ENCODE measurements at regions not wholly inside any gene's neighbourhood (a gene's known extent, or its start where the extent isn't known, plus 50 kb on each side); places are given as distances from the start of the nearest gene placed in this dataset.

DNA sequence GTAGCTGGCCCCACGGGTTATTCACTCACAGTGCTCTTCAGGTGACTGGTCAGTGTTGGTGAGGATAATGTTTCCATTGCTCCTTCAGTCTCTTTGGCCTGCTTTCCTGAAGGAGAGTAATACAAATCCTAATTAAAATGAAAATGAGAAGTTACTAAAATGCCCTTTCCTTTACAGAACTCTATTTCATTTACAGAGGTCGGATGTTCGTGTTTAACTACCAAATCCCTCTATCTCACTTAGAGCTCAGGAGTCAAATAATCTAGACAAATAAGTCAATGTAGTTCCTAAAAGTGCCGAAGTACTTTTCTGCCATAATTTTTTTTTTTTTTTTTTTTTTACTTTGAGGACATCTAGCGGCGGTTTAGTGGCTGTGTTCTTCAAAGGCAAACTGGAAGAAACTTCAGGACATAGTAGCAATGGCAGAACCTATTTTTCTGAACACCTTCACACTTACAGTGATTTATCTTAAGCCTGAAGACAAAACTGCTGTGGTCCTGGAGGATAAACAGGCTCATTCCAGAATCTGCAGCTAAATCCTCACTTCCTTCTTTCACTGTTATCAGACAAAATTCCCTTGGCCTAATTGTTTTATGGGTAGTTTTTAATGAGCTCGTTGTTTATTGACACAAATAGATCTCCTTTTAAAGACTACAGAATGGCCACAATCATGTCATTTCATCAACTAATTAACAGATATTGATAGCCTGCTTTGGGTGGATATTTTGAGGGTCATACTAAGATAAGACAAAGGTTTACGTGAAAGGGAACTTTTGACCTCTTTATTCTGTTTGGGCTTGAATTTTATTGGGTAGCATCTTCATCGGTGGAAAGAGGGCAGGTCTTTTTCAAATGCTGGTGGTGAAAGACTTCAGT is 207.6 kb upstream of the DMRTA1 start:
- TF ChIP-seq RAD21 (conservative IDR thresholded peaks at IDR 0.05 in 1 of 2, IDR thresholded peaks at IDR 0.05 in 1 of 2), result peak; percentile 44 to 69
- TF ChIP-seq, protein P1, sequence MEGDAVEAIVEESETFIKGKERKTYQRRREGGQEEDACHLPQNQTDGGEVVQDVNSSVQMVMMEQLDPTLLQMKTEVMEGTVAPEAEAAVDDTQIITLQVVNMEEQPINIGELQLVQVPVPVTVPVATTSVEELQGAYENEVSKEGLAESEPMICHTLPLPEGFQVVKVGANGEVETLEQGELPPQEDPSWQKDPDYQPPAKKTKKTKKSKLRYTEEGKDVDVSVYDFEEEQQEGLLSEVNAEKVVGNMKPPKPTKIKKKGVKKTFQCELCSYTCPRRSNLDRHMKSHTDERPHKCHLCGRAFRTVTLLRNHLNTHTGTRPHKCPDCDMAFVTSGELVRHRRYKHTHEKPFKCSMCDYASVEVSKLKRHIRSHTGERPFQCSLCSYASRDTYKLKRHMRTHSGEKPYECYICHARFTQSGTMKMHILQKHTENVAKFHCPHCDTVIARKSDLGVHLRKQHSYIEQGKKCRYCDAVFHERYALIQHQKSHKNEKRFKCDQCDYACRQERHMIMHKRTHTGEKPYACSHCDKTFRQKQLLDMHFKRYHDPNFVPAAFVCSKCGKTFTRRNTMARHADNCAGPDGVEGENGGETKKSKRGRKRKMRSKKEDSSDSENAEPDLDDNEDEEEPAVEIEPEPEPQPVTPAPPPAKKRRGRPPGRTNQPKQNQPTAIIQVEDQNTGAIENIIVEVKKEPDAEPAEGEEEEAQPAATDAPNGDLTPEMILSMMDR (IDR thresholded peaks at IDR 0.05), result peak; percentile 73
- TF ChIP-seq RARB (CRISPR knock-in tag; IDR thresholded peaks at IDR 0.05), result no peak
- TF ChIP-seq SMC3 (IDR thresholded peaks at IDR 0.05), result peak; percentile 69
- peak overlapping the region; percentile 19; the same call in 2 of the 3 replicates for H3K4me3 ChIP-seq
- H3K4me1 ChIP-seq, result peaks cover 54% of the 10 kb centered on the region
- DNase-seq (ENCODE audit: low read depth in 1 of 2, low spot score in 1 of 2) (peak; percentile 7 to 74), ATAC-seq (peak; percentile 9 to 60; a peak in 3 of 6 replicates), FAIRE-seq (no peak)
- POLR2A ChIA-PET, result interaction anchor here (0.6 to 2.2 kb wide), 5 partner anchors 27 to 432 kb away, joined by 3 to 8 read pairs (median 4); no protein-coding TSS in a partner anchor
- H3K4me2 ChIP-seq, result peak overlapping the region; percentile 71
- H3K27ac ChIP-seq, result peak overlapping the region; percentile 85 to 90
- 18% methylated on average over 9 of the region's 9 CpGs for WGBS (ENCODE audit: missing lambda C conversion rate)
- peaks cover 15% of the 10 kb centered on the region for H3K9me3 ChIP-seq
- CTCF ChIA-PET, result interaction anchor here (0.6 to 16.9 kb wide), 31 partner anchors 9 to 677 kb away, joined by 3 to 345 read pairs (median 4); no protein-coding TSS in a partner anchor

DNA sequence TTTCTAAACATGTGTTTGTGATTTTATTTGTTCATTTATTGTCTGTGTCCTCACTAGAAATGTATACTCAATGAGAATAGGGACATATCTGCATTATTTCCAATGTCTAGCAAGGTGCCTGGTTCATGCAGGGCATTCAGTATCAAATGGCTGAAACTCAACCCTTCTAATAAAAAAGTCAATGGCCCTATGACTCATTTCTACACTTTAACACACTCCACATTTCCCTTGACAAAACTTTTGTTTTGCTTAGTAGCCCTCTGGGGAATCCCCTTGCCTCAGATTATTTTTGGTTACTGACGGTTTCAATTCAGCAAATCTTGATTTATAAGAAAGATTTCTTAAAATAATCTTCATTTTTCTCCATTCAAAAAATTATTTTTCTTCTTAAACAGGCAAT is 206.0 kb upstream of the DMRTA1 start:
- ChIA-PET POLR2A (no interaction called here), CTCF (interaction anchor here (0.6 to 16.9 kb wide), 3 partner anchors 427 to 483 kb away, joined by 3 to 345 read pairs (median 3); no protein-coding TSS in a partner anchor)
- no peak for ATAC-seq
- peaks cover 61% of the 10 kb centered on the region for H3K4me1 ChIP-seq
- no peak overlapping the region for H3K4me3 ChIP-seq
- H3K9me3 ChIP-seq, result no peaks in the 10 kb centered on the region
- TF ChIP-seq RFX5 (IDR thresholded peaks at IDR 0.05) (no peak), FOSL2 (IDR thresholded peaks at IDR 0.05) (no peak), FOSL2 (CRISPR knock-in tag; IDR thresholded peaks at IDR 0.05) (0 out of 2 replicates have a peak, but pooled peaks have one; percentile 18), GATA3 (IDR thresholded peaks at IDR 0.05; ENCODE audit: borderline replicate concordance) (no peak)
- peak overlapping the region; percentile 3; the same call in 1 of the 3 replicates for H3K4me2 ChIP-seq
- H3K27ac ChIP-seq, result peak overlapping the region; percentile 7 to 47; a peak in 2 of 6 replicates
- DNase-seq (ENCODE audit: low read depth in 1 of 2, low spot score in 1 of 2), result no peak
- WGBS (ENCODE audit: missing lambda C conversion rate), result 55% methylated on average over 1 of the region's 1 CpG
- FAIRE-seq, result no peak

DNA sequence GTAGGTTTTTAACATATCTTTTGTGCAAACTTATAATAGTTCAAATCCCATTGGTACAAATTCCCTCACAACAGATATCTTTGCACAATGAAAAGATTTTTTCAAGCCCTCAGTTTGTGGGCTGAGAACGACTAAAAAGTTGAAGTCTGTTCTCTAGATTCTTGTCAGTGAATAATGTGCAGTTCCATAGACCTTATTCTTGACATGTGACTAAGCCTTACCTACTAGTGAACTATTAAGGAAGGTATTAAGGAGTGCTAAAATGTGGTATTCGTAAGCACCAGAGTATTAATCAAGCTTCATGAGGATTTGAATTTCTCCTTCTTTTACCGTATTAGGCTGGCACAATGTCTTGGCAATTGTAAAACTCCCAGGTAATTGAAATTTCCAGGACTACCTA is 205.6 kb upstream of the DMRTA1 start:
- POLR2A ChIA-PET, result no interaction called here
- Histone ChIP-seq H3K27ac (no peak overlapping the region; a peak in 1 of 6 replicates), H3K9me3 (no peaks in the 10 kb centered on the region), H3K4me3 (no peak overlapping the region), H3K4me2 (no peak overlapping the region), H3K4me1 (peaks cover 61% of the 10 kb centered on the region)
- CTCF ChIA-PET, result interaction anchor here (0.6 to 16.9 kb wide), 3 partner anchors 211 to 427 kb away, joined by 3 to 345 read pairs (median 4); no protein-coding TSS in a partner anchor
- no peak for ATAC-seq
- no peak for DNase-seq (ENCODE audit: low read depth in 1 of 2, low spot score in 1 of 2)
- TF ChIP-seq POLR2AphosphoS2 (conservative IDR thresholded peaks at IDR 0.05; ENCODE audit: low read length), result no peak
- TF ChIP-seq, protein P2, sequence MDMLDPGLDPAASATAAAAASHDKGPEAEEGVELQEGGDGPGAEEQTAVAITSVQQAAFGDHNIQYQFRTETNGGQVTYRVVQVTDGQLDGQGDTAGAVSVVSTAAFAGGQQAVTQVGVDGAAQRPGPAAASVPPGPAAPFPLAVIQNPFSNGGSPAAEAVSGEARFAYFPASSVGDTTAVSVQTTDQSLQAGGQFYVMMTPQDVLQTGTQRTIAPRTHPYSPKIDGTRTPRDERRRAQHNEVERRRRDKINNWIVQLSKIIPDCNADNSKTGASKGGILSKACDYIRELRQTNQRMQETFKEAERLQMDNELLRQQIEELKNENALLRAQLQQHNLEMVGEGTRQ (IDR thresholded peaks at IDR 0.05), result no peak
- 79% methylated on average over 3 of the region's 3 CpGs for WGBS (ENCODE audit: missing lambda C conversion rate)
- FAIRE-seq, result peak; percentile 18

DNA sequence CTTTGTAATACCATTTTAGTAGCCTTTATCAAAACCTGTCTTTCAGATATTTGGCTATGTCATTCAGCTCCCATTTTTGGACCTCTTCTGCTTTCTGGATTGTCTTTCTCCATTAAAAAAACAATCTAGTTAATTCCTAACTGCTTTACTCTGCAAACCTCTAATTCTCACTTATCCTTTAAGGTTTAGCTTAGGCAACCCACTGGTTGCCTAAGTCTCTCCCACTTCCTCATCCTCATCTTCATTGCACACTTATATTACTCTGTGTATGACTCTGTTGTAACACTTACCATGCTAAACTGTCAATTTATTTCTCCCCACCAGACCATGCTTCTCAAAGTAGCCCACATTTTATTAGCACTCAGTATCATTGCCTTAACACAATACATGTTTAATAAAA is 205.0 kb upstream of the DMRTA1 start:
- ATAC-seq, result no peak
- Histone ChIP-seq H3K4me1 (peaks cover 61% of the 10 kb centered on the region), H3K4me3 (no peak overlapping the region), H3K4me2 (no peak overlapping the region), H3K9me3 (no peaks in the 10 kb centered on the region), H3K27ac (no peak overlapping the region)
- ChIA-PET POLR2A (no interaction called here), CTCF (interaction anchor here (0.6 to 16.9 kb wide), 4 partner anchors 84 to 428 kb away, joined by 3 to 345 read pairs (median 4); no protein-coding TSS in a partner anchor)
- no peak for DNase-seq (ENCODE audit: low read depth in 1 of 2, low spot score in 1 of 2)
- FAIRE-seq, result no peak
- TF ChIP-seq, protein P3, sequence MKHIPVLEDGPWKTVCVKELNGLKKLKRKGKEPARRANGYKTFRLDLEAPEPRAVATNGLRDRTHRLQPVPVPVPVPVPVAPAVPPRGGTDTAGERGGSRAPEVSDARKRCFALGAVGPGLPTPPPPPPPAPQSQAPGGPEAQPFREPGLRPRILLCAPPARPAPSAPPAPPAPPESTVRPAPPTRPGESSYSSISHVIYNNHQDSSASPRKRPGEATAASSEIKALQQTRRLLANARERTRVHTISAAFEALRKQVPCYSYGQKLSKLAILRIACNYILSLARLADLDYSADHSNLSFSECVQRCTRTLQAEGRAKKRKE (CRISPR knock-in tag; IDR thresholded peaks at IDR 0.05; ENCODE audit: low read depth), result no peak
- TF ChIP-seq, protein P4, sequence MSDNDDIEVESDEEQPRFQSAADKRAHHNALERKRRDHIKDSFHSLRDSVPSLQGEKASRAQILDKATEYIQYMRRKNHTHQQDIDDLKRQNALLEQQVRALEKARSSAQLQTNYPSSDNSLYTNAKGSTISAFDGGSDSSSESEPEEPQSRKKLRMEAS (IDR thresholded peaks at IDR 0.05), result no peak
- no peak for TF ChIP-seq POLR2A (IDR thresholded peaks at IDR 0.05; ENCODE audit: low read length)
- TF ChIP-seq KDM5A (IDR thresholded peaks at IDR 0.05), result no peak
- no peak for TF ChIP-seq JUNB (IDR thresholded peaks at IDR 0.05)
- no peak for TF ChIP-seq TP53 (CRISPR knock-in tag; IDR thresholded peaks at IDR 0.05)
- TF ChIP-seq, protein P5, sequence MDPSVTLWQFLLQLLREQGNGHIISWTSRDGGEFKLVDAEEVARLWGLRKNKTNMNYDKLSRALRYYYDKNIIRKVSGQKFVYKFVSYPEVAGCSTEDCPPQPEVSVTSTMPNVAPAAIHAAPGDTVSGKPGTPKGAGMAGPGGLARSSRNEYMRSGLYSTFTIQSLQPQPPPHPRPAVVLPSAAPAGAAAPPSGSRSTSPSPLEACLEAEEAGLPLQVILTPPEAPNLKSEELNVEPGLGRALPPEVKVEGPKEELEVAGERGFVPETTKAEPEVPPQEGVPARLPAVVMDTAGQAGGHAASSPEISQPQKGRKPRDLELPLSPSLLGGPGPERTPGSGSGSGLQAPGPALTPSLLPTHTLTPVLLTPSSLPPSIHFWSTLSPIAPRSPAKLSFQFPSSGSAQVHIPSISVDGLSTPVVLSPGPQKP (IDR thresholded peaks at IDR 0.05; ENCODE audit: low read depth, low read length), result no peak
- no peak for TF ChIP-seq CHD4 (IDR thresholded peaks at IDR 0.05; ENCODE audit: borderline replicate concordance)
- TF ChIP-seq RCOR1 (IDR thresholded peaks at IDR 0.05; ENCODE audit: low read depth, low read length), result no peak
- no peak for TF ChIP-seq FOSB (CRISPR knock-in tag; IDR thresholded peaks at IDR 0.05)
- TF ChIP-seq MAFK (IDR thresholded peaks at IDR 0.05; ENCODE audit: partially characterized antibody), result no peak
- TF ChIP-seq NFE2L2 (conservative IDR thresholded peaks at IDR 0.05; ENCODE audit: low read length), result no peak
- TF ChIP-seq, protein P6, sequence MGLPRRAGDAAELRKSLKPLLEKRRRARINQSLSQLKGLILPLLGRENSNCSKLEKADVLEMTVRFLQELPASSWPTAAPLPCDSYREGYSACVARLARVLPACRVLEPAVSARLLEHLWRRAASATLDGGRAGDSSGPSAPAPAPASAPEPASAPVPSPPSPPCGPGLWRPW (IDR thresholded peaks at IDR 0.05), result no peak
- no peak for TF ChIP-seq GATA3 (IDR thresholded peaks at IDR 0.05; ENCODE audit: borderline replicate concordance)
- TF ChIP-seq ZFP36 (IDR thresholded peaks at IDR 0.05; ENCODE audit: borderline replicate concordance, partially characterized antibody), result no peak
- TF ChIP-seq HOXB13 (CRISPR knock-in tag; IDR thresholded peaks at IDR 0.05; ENCODE audit: low read depth), result no peak
- TF ChIP-seq NR3C1 (IDR thresholded peaks at IDR 0.05), result no peak

Data from A549 (cell line).